CD4-positive, alpha-beta T cell treated with Interleukin-17A for 4 hours (primary cell): ENCODE measurements at regions not wholly inside any gene's neighbourhood (a gene's known extent, or its start where the extent isn't known, plus 50 kb on each side); places are given as distances from the start of the nearest gene placed in this dataset.
"Not testable (repeated sequence)": the region's sequence is repeated elsewhere in the genome, so short reads cannot be mapped to it uniquely, and the experiment has no call there.

ENCODE experiments used
- DNase-seq: peaks from one replicate; pipeline ENCODE4 v3.0.0-alpha.2; 2020; ENCODE audit warnings: mixed read lengths

DNA sequence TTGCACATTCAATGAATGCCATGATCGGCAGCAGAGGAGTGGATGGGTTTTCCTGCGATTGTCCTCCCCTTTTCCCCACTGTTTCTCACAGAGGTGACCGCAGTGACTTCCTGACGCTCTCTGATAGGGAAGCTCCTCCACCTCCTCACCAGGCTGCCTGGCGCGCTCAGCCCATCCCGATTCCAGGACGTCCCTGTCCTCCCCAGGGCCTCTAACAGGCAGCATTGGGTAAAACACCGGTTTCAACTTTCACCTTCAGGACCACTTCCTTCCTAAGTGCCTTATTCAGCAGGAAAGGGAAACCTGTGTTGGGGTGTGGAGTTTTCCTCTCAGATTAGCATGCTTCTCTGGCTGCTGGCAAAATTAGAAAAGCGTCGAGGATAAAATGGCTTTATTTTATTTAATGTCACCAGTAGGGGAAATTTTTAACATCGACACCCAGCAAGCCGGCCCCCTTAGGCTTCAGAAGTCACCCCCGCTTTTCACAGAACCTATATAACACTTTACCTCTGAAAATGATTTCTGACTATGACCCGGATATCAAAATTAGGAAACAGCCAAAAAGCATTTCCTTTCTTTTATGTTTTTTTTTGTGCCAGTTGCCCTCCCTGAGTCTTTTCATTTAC is 570.4 kb upstream of the GJE1 start:
- peak; percentile 21 for DNase-seq

DNA sequence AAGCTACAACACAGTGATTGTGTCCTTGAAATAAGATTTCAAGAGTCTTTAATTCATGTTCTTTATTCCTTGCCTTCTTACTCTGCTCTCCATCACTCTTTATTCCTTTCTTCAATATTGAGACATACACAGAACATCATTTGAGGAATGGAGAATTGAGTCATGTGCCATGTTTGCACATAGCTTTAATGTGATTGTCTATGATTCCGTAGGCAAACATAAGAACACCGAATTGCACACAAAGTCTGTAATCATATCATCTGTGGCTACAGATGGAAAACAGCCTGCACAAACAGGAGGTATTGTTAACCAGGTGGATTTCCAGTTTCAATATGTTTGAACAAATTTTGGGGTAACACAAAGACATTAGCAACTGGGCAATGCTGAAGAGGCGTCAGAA is 571.6 kb upstream of the GJE1 start:
- DNase-seq, result no peak

DNA sequence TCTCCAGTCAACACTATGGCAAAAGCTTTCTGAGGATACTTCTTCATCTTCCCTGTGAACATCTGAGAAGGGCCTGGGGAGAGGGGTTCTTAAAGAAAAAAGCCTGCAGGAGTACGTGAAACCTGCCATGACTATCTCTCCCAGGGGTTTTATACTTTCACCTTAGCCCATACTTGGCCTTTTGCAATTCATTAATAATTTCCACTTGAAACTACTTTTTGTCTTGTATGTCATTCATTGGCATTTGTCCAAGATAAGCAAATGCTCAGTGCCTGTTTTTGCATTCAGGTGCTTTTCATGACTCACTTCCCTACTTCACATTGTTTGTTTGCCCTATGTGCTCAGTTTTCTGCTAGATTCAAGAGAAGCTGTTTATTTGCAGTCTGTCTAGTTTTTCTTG is 580.3 kb upstream of the GJE1 start:
- no peak for DNase-seq

- DNase-seq, result no peak
Observed at GRCh38 chr6:141552031-141552430, 580.7 kb upstream of the GJE1 start.

- no peak for DNase-seq
Observed at GRCh38 chr6:141551318-141551717, 581.4 kb upstream of the GJE1 start.

DNA sequence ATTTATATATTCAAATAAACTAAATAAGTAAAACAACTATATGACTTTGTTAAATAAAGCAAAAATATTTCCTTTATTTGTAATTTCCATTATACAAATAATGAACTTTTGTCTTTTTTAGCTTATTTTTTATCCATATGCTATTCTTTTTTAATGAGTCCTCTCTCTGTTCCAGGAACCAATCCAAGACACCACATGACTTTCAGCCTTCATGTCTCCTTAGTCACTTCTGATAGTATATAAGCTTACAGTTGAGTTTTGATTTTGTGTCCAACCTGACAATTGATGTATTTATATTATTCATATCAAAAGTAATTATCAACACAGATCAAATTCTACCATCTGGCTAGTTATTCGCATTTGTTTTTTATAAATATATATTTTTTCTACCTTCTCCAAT is 582.3 kb upstream of the GJE1 start:
- no peak for DNase-seq

- no peak for DNase-seq
Observed at GRCh38 chr6:141548966-141549365, 583.8 kb upstream of the GJE1 start.

GRCh38 chr6:141541581-141542324 is 591.0 kb upstream of the GJE1 start:
- no peak for DNase-seq

GRCh38 chr6:141540207-141540606 is 592.5 kb upstream of the GJE1 start:
- no peak for DNase-seq

GRCh38 chr6:141539617-141540016 is 593.1 kb upstream of the GJE1 start:
- DNase-seq, result no peak

DNA sequence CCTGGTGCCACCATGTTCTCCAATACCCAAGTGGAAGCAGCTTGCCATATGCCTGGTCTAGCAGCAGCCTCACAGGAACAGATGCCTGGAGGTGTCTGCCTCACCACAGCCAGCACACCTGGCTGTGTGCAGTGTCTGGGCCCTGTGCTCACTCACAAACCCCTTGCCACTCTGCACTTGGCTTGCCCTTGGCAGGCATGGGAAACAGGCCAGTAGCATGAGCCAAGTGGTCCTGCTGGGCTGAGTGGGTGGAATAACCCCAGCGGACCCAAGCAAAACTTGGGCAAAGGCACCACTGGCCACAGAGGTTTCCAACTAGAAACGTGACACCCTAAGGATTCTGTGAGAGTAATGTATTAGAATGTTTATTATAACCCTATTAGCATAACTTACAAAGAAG is 600.5 kb upstream of the GJE1 start:
- no peak for DNase-seq

DNA sequence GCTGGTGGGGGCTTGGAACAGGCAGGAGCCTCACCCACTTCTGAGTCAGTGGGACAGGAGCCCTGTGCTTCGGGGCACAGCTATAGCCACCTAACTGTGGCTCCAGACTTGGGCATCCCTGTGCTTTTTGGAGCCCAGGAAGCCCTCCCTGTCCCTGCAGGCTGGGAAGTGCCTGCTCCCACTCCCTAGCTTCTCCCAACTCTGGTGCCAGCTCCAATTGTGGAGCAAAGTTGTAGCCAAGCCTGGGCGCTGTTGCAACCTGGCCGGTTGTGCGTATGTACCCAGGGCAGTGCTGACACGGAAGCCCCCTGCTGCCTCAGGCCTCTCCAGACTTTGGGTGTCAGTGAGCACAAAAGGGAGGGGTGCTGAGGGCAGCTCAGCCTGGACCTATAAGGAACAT is 601.7 kb upstream of the GJE1 start:
- no peak for DNase-seq

- no peak for DNase-seq
Observed at GRCh38 chr6:141528596-141528995, 604.1 kb upstream of the GJE1 start.

DNA sequence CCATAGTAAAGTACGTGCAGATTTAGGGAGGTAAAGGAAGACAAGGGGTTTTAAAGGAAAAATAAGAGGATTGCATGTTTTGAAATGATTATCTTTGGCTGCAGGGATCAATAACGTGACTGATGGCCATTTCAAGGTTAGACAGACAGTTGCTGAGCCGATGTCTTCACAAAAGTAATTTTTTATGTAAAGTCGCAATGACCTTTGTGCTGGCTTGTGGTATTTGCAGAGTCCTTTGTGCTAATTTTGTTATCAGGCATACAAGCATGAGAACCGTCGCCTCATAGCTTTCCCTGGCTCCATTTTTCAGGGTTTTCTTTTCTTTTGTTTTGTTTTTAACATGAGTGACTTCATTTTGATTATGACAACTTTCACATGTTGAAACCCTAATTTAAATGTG is 605.7 kb upstream of the GJE1 start:
- DNase-seq, result no peak

DNA sequence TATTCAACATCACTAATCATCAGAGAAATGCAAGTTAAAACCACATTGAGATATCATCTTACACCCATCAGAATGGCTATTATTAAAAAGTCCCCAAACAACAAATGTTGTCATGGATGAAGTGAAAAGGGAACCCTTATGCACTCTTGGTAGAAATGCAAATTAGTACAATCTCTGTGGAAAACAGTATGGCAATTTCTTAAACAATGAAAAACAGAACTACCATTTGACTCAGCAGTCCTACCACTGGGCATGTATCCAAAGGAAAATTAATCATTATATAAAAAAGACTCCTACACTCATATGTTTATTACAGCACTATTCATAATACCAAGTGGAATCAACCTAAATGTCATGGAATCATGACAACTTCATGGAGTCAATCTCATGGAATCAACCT is 611.3 kb upstream of the GJE1 start:
- no peak for DNase-seq

DNA sequence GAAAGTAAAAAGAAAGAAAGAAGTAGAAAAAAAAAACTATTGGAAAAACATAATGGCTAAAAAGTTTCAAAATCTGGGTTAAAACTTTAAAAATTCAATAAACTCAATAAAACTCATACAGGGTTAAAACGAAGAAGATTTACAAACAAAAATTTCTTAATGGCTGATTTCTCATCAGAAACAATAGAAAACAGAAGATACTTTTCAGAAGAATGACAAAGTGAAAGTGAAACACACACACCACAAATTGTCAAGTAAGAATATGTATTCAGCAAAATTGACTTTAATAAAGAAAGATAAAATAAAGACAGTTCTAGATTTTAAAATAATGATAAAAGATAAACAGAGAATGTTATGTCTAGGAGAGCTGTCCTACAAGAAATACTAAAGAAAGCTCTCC is 618.9 kb upstream of the GJE1 start:
- DNase-seq, result no peak

GRCh38 chr6:141510803-141511202 is 621.9 kb upstream of the GJE1 start:
- no peak for DNase-seq

DNA sequence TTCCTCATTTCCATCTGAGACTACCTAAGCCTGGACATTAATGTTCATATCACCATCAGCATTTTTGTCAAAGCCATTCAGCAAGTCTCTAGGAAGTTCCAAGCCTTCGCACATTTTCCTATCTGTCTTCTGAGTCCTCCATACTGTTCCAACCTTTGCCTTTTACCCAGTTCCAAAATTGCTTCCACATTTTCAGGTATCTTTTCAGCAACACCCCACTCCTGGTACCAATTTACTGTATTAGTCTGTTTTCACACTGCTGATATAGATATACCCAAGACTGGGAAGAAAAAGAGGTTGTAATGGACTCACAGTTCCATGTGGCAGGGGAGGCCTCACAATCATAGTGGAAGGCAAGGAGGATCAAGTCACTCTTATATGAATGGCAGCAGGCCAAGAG is 626.7 kb upstream of the GJE1 start:
- DNase-seq, result not testable (repeated sequence)

DNA sequence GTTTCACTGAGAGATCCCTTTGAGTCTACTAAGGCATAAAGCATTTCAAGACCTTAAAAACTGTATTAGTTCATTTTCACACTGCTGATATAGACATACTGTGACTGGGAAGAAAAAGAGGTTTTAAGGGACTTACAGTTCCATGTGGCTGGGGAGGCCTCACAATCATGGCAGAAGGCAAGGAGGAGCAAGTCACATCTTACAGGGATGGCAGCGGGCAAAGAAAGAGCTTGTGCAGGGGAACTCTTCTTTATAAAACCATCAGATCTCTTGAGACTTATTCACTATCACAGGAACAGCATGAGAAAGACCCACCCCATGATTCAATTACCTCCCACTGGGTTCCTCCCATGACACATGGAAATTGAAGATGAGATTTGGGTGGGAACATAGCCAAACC is 628.4 kb upstream of the GJE1 start:
- DNase-seq, result not testable (repeated sequence)

DNA sequence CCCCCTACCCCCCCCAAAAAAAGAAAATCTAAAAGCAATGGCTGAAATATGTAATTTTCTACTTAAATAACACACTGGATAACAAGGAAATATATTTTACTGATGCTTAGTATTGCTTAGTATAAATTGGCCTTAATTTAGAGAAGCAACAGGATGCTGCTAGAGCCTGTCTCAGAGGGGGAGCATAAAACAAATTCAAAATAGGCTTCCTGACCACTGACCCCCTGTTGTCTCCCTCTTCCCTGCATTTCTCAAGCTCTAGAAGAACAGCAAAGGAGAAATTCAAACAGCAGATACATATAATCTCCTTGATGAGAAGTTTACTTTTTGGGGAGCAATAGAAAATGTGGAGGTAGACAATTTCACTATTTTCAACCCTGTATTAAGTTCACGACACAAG is 631.1 kb upstream of the GJE1 start:
- DNase-seq, result no peak

DNA sequence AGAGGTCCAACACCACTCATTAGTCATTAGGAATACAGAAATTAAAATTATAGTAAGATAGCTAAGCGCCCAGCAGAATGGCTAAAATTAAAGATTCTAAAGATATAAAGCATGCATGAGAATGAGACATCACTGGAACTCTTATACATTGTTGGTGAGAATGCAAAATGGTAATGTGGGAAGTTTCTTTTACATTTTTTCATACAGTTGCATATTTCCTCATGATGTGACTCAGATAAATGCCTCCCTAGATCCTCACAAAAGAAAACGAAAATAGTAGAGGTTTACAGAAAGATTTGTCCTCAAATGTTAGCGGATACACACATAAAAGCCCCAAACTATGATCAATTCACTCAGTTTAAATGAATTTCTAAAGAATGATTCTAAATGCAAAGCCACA is 633.7 kb upstream of the GJE1 start:
- no peak for DNase-seq

GRCh38 chr6:141492521-141493284 is 640.0 kb upstream of the GJE1 start:
- DNase-seq, result no peak

DNA sequence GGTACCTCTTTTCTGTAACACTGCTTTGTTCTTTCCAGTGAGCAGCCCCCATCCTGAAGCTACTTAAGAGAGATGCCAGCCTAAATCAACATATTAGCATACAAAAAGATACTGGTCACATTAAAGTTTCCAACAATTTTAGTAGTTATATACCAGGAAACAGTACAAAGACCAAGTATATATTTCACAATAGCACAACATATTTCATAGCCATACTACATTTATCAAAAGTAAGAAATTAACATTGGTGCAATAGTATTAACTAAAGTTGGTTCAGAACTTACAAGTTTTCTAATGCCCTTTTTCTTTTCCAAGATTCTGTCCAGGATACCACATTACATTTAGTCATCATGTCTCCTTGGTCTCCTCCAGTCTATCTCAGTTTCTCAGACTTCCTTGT is 641.0 kb upstream of the GJE1 start:
- DNase-seq, result no peak

- no peak for DNase-seq
Observed at GRCh38 chr6:141490982-141491381, 641.7 kb upstream of the GJE1 start.
